Esophagus squamous epithelium (tissue), 4 donors: ENCODE measurements at regions not wholly inside any gene's neighbourhood (a gene's known extent, or its start where the extent isn't known, plus 50 kb on each side); places are given as distances from the start of the nearest gene placed in this dataset.

ENCODE experiments used
- CTCF ChIP-seq, 6 experiments: fragments of 450-650 bp in 4 of 6; fragments of 200-600 bp in 2 of 6; sonication (generic) in 2 of 6; IDR thresholded peaks; one replicate each; pipeline ENCODE4 v1.5.1; 2016 to 2019; ENCODE audit warnings: antibody characterized with exemption in 6 of 6, mild to moderate bottlenecking in 4 of 6, moderate library complexity in 4 of 6
- POLR2A ChIP-seq, 4 donors: fragments of 450-650 bp; IDR thresholded peaks; one replicate each; pipeline ENCODE4 v1.6.1; 2017; ENCODE audit warnings: antibody characterized with exemption in 4 of 4, mild to moderate bottlenecking in 4 of 4, moderate library complexity in 3 of 4

GRCh38 chr9:73030370-73031030 is 77.6 kb upstream of the ALDH1A1 start:
- TF ChIP-seq CTCF (IDR thresholded peaks at IDR 0.05) = no peak
- no peak for TF ChIP-seq POLR2A (IDR thresholded peaks at IDR 0.05)
